IMR-90 (cell line): ENCODE measurements at regions not wholly inside any gene's neighbourhood (a gene's known extent, or its start where the extent isn't known, plus 50 kb on each side); places are given as distances from the start of the nearest gene placed in this dataset.

Experiments
- ATAC-seq: fragments of 200-7000 bp; cut with Tn5 transposase; 2 replicates; pipeline ENCODE4 v1.9.1; 2020; ENCODE audit warnings: low read depth, mild to moderate bottlenecking, moderate library complexity
- BruUV-seq: library from RNA; stranded (reverse); fragments of 400-500 nt; replicated peaks from 2 replicates; lab custom pipeline; 2021; lab: Mats Ljungman, UMichigan
- CTCF ChIA-PET: fragments of 300-600 bp; formaldehyde crosslinking; extraction: SDS; loops from one replicate; lab custom pipeline; 2021; ENCODE audit warnings: antibody characterized with exemption; lab: Yijun Ruan, JAX
- POLR2A ChIA-PET: fragments of 300-600 bp; sonication (Branson Sonifier 250); formaldehyde crosslinking; loops from one replicate; lab custom pipeline; 2022; ENCODE audit warnings: antibody characterized with exemption; ENCODE audit not compliant: unreplicated experiment; lab: Charles Lee
- DNase-seq: peaks from one replicate; pipeline ENCODE4 v3.0.0; 2013
- H2AFZ ChIP-seq: replicated peaks from 2 replicates; pipeline ENCODE3; 2013; ENCODE audit warnings: low read length, mild to moderate bottlenecking; ENCODE audit not compliant: poor library complexity
- H2AK5ac ChIP-seq: 2 replicates; pipeline ENCODE4 v1.6.1; 2013; ENCODE audit warnings: low read depth, low read length, inconsistent platforms
- H2AK9ac ChIP-seq: replicated peaks from 2 replicates; pipeline ENCODE3; 2013; ENCODE audit warnings: mild to moderate bottlenecking, low read depth, low read length, moderate library complexity; ENCODE audit not compliant: poor library complexity
- H2BK120ac ChIP-seq: 2 replicates; pipeline ENCODE4 v1.6.1; 2013; ENCODE audit warnings: low read depth, low read length, inconsistent platforms
- H2BK15ac ChIP-seq: 3 replicates; pipeline ENCODE4 v1.6.1; 2013; ENCODE audit warnings: low read depth, low read length, inconsistent platforms
- H2BK20ac ChIP-seq: 2 replicates; pipeline ENCODE4 v1.6.1; 2013; ENCODE audit warnings: low read depth, mild to moderate bottlenecking, inconsistent platforms, low read length, moderate library complexity
- H2BK5ac ChIP-seq: 2 replicates; pipeline ENCODE4 v1.6.1; 2013; ENCODE audit warnings: mild to moderate bottlenecking, low read depth, low read length, inconsistent platforms; ENCODE audit not compliant: poor library complexity, severe bottlenecking
- H3K14ac ChIP-seq: replicated peaks from 2 replicates; pipeline ENCODE4 v1.6.1; 2013; ENCODE audit warnings: low read depth, low read length, inconsistent platforms
- H3K18ac ChIP-seq: 2 replicates; pipeline ENCODE4 v1.6.1; 2013; ENCODE audit warnings: low read depth, low read length, control low read depth
- H3K23ac ChIP-seq: 2 replicates; pipeline ENCODE4 v1.6.1; 2013; ENCODE audit warnings: low read depth, low read length, inconsistent platforms
- H3K27ac ChIP-seq: 2 replicates; pipeline ENCODE4 v1.5.1; 2013; ENCODE audit warnings: mild to moderate bottlenecking, control low read depth, low read length; ENCODE audit not compliant: insufficient read depth
- H3K27me3 ChIP-seq: 2 replicates; pipeline ENCODE4 v1.6.1; 2013; ENCODE audit warnings: low read length; ENCODE audit not compliant: control insufficient read depth, insufficient read depth
- H3K36me3 ChIP-seq: 2 replicates; pipeline ENCODE4 v1.6.1; 2013; ENCODE audit warnings: low read length, mixed read lengths; ENCODE audit not compliant: control insufficient read depth, insufficient read depth
- H3K4ac ChIP-seq: 2 replicates; pipeline ENCODE4 v1.6.1; 2013; ENCODE audit warnings: low read depth, low read length, inconsistent platforms
- H3K4me1 ChIP-seq: 2 replicates; pipeline ENCODE4 v1.6.1; 2013; ENCODE audit warnings: low read length, mixed read lengths; ENCODE audit not compliant: control insufficient read depth, insufficient read depth
- H3K4me2 ChIP-seq: 2 replicates; pipeline ENCODE4 v1.6.1; 2013; ENCODE audit warnings: low read depth, mild to moderate bottlenecking, control low read depth, low read length, moderate library complexity
- H3K4me3 ChIP-seq: 2 replicates; pipeline ENCODE4 v1.5.1; 2013; ENCODE audit warnings: low read depth, mild to moderate bottlenecking, control low read depth, low read length, moderate library complexity; ENCODE audit not compliant: insufficient read depth
- H3K56ac ChIP-seq: 2 replicates; pipeline ENCODE4 v1.6.1; 2013; ENCODE audit warnings: low read length, inconsistent platforms; ENCODE audit not compliant: insufficient read depth; ENCODE audit errors: extremely low read depth
- H3K79me1 ChIP-seq, 2 experiments: 2 replicates each; pipeline ENCODE4 v1.6.1; 2013; ENCODE audit warnings: low read length in 2 of 2, inconsistent platforms in 1 of 2, low read depth in 1 of 2
- H3K9ac ChIP-seq: 2 replicates; pipeline ENCODE4 v1.6.1; 2013; ENCODE audit warnings: low read depth, low read length, control low read depth
- H3K9me1 ChIP-seq: 2 replicates; pipeline ENCODE4 v1.6.1; 2013; ENCODE audit warnings: low read length, inconsistent platforms; ENCODE audit not compliant: insufficient read depth
- H3K9me3 ChIP-seq: 2 replicates; pipeline ENCODE4 v1.6.1; 2013; ENCODE audit warnings: low read length; ENCODE audit not compliant: control insufficient read depth, insufficient read depth
- H4K20me1 ChIP-seq: 2 replicates; pipeline ENCODE4 v1.6.1; 2013; ENCODE audit warnings: low read length, inconsistent platforms; ENCODE audit not compliant: insufficient read depth
- H4K5ac ChIP-seq: 2 replicates; pipeline ENCODE4 v1.6.1; 2013; ENCODE audit warnings: mild to moderate bottlenecking, low read depth, low read length, control low read depth
- H4K8ac ChIP-seq, 2 experiments: 2 replicates each; pipeline ENCODE4 v1.6.1; 2013; ENCODE audit warnings: low read depth in 2 of 2, low read length in 2 of 2, control low read depth in 1 of 2, inconsistent platforms in 1 of 2
- H4K91ac ChIP-seq: 2 replicates; pipeline ENCODE4 v1.6.1; 2013; ENCODE audit warnings: low read depth, low read length, inconsistent platforms; ENCODE audit not compliant: insufficient read depth
- CHD1 ChIP-seq: IDR thresholded peaks from 2 replicates; pipeline ENCODE4 v1.6.1; 2012; ENCODE audit warnings: low read depth, low read length, improper control_type of control experiment
- RAD21 ChIP-seq: IDR thresholded peaks from 2 replicates; pipeline ENCODE4 v1.6.1; 2012; ENCODE audit warnings: low read length, improper control_type of control experiment
- RCOR1 ChIP-seq: IDR thresholded peaks from 2 replicates; pipeline ENCODE4 v1.6.1; 2012; ENCODE audit warnings: mild to moderate bottlenecking, low read length, improper control_type of control experiment; ENCODE audit not compliant: insufficient replicate concordance
- SMC3 ChIP-seq: fragments of 150-350 bp; IDR thresholded peaks from 2 replicates; pipeline ENCODE4 v1.6.1; 2016; ENCODE audit warnings: low read depth, mild to moderate bottlenecking, antibody characterized with exemption, low read length, moderate library complexity
- USF2 ChIP-seq: fragments of 150-350 bp; IDR thresholded peaks from 2 replicates; pipeline ENCODE4 v1.6.1; 2017; ENCODE audit warnings: mild to moderate bottlenecking, antibody characterized with exemption, low read length, low read depth
- WGBS, 2 experiments: methylation state at CpG; one replicate each; pipeline versions ENCODE4 v1.1.5 to v1.1.7; 2013; ENCODE audit warnings: missing lambda C conversion rate in 2 of 2; ENCODE audit not compliant: insufficient read length in 1 of 2; ENCODE audit errors: extremely low coverage in 2 of 2; 5-methylcytosine and 5-hydroxymethylcytosine counted together
- dilution Hi-C: fragments of 300-500 bp; cut with HindIII; formaldehyde crosslinking; loops from one replicate; pipeline ENCODE4 v1.14.3; 2018; ENCODE audit warnings: low sequenced_read_pairs; ENCODE audit not compliant: unreplicated experiment
- in situ Hi-C: fragments of 300-500 bp; cut with MboI; formaldehyde crosslinking; loops from 3 replicates; pipeline ENCODE4 v1.14.3; 2019; ENCODE audit warnings: low sequenced_read_pairs, inconsistent platforms, mixed read lengths
- intact Hi-C: fragments of 100-400 bp; cut with micrococcal nuclease; formaldehyde crosslinking; loops from 2 replicates; pipeline ENCODE4 v1.10.0; 2022
- TF ChIP-seq, protein P1 (sequence below): fragments of 150-350 bp; IDR thresholded peaks from 2 replicates; pipeline ENCODE4 v1.6.1; 2016; ENCODE audit warnings: low read depth, mild to moderate bottlenecking, low read length, moderate library complexity, borderline replicate concordance

GRCh38 chr11:33532720-33533385 lies 167.8 kb downstream of the C11orf91 start:
- Histone ChIP-seq H3K4me3 (no peak overlapping the region), H3K9me3 (peaks cover 5% of the 10 kb centered on the region), H4K5ac (no peak overlapping the region), H2AK5ac (peak overlapping the region; percentile 29; the same call in 1 of the 2 replicates), H3K56ac (no peak overlapping the region), H3K27ac (no peak overlapping the region), H2BK5ac (no peak overlapping the region), H3K36me3 (no peaks in the 10 kb centered on the region), H3K27me3 (no peaks in the 10 kb centered on the region), H2AFZ (peak overlapping the region; percentile 38), H3K4me2 (no peak overlapping the region), H2BK15ac (peak overlapping the region; percentile 60; the same call in 1 of the 3 replicates), H3K14ac (peak overlapping the region; percentile 57), H3K4ac (peak overlapping the region; percentile 7), H3K18ac (no peak overlapping the region), H3K79me1 (peaks cover 0 to 30% of the 10 kb centered on the region in 2 experiments; a peak in 3 of 4 replicates), H4K20me1 (no peaks in the 10 kb centered on the region), H4K8ac (peak overlapping the region in 1 of 2 experiments; percentile 32; a peak in 1 of 4 replicates), H2BK20ac (peak overlapping the region; percentile 31; the same call in 1 of the 2 replicates), H3K23ac (peak overlapping the region; percentile 13; the same call in 1 of the 2 replicates), H2BK120ac (peak overlapping the region; percentile 3; the same call in 1 of the 2 replicates), H2AK9ac (no peak overlapping the region), H3K4me1 (peaks cover 4% of the 10 kb centered on the region), H4K91ac (no peak overlapping the region), H3K9me1 (peaks cover 12% of the 10 kb centered on the region), H3K9ac (no peak overlapping the region)
- ChIA-PET POLR2A (no interaction called here), CTCF (no interaction called here)
- in situ Hi-C loops, result no loop called here
- intact Hi-C loops, result loop anchor here (5.0 kb wide), 2 partner anchors 81 to 151 kb away; no protein-coding TSS in a partner anchor
- TF ChIP-seq, protein P1, sequence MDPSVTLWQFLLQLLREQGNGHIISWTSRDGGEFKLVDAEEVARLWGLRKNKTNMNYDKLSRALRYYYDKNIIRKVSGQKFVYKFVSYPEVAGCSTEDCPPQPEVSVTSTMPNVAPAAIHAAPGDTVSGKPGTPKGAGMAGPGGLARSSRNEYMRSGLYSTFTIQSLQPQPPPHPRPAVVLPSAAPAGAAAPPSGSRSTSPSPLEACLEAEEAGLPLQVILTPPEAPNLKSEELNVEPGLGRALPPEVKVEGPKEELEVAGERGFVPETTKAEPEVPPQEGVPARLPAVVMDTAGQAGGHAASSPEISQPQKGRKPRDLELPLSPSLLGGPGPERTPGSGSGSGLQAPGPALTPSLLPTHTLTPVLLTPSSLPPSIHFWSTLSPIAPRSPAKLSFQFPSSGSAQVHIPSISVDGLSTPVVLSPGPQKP, result no peak
- TF ChIP-seq RAD21 (no peak), SMC3 (no peak), RCOR1 (no peak), USF2 (no peak), CHD1 (no peak)
- ATAC-seq (no peak), DNase-seq (no peak)
- WGBS, 2 experiments, result 86% methylated on average over 1 of the region's 6 CpGs; no CpG with 5 or more reads in 1 of the 2 experiments
- dilution Hi-C loops, result no loop called here
- BruUV-seq, result no TSS peak
